ENCODE measurements at regions not wholly inside any gene's neighbourhood (a gene's known extent, or its start where the extent isn't known, plus 50 kb on each side); places are given as distances from the start of the nearest gene placed in this dataset.

GRCh38 chr15:96612917-96613316 lies 282.4 kb downstream of the NR2F2 start:
- H3K9me3 ChIP-seq, result peaks cover 0 to 5% (median 0%) of the 10 kb centered on the region in 4 donors
- TF ChIP-seq POLR2A (IDR thresholded peaks at IDR 0.05) (no peak), EP300 (IDR thresholded peaks at IDR 0.05) (no peak), CTCF (IDR thresholded peaks at IDR 0.05) (no peak)
- H3K4me1 ChIP-seq, result no peaks in the 10 kb centered on the region
- 88 to 93% methylated on average over 1 of the region's 1 CpG for WGBS, 2 donors
- H3K36me3 ChIP-seq, result no peaks in the 10 kb centered on the region
- H3K4me3 ChIP-seq, result no peak overlapping the region
- H3K27ac ChIP-seq, result no peak overlapping the region
- DNase-seq (ENCODE audit: low spot score in 2 of 2), result no peak
- H3K27me3 ChIP-seq, result no peaks in the 10 kb centered on the region

GRCh38 chr15:96619174-96619573 lies 288.7 kb downstream of the NR2F2 start:
- no peaks in the 10 kb centered on the region for H3K36me3 ChIP-seq
- DNase-seq (ENCODE audit: low spot score in 2 of 2), result no peak
- 36 to 37% methylated on average over 6 of the region's 6 CpGs for WGBS, 2 donors

GRCh38 chr15:96622714-96623113 lies 292.2 kb downstream of the NR2F2 start:
- TF ChIP-seq CTCF (IDR thresholded peaks at IDR 0.05) (no peak), EP300 (IDR thresholded peaks at IDR 0.05) (no peak)
- peaks cover 0 to 11% (median 3%) of the 10 kb centered on the region in 4 donors for H3K4me1 ChIP-seq
- 86 to 93% methylated on average over 6 of the region's 6 CpGs for WGBS, 2 donors
- H3K4me3 ChIP-seq, result no peak overlapping the region
- H3K27ac ChIP-seq, result no peak overlapping the region
- DNase-seq (ENCODE audit: low spot score in 2 of 2), result no peak
- H3K36me3 ChIP-seq, result no peaks in the 10 kb centered on the region
- H3K9me3 ChIP-seq, result no peaks in the 10 kb centered on the region
- H3K27me3 ChIP-seq, result no peaks in the 10 kb centered on the region

More at GRCh38 chr15:96619174-96619573, 288.7 kb downstream of the NR2F2 start:
- Histone ChIP-seq H3K27ac (no peak overlapping the region), H3K9me3 (peaks cover 0 to 5% (median 0%) of the 10 kb centered on the region in 4 donors), H3K4me1 (no peaks in the 10 kb centered on the region), H3K27me3 (no peaks in the 10 kb centered on the region), H3K4me3 (no peak overlapping the region)
- TF ChIP-seq EP300 (IDR thresholded peaks at IDR 0.05) (no peak), POLR2A (IDR thresholded peaks at IDR 0.05) (no peak), CTCF (IDR thresholded peaks at IDR 0.05) (no peak)

GRCh38 chr15:96625256-96625655 lies 294.8 kb downstream of the NR2F2 start:
- TF ChIP-seq POLR2A (IDR thresholded peaks at IDR 0.05) (no peak), EP300 (IDR thresholded peaks at IDR 0.05) (no peak)
- H3K27ac ChIP-seq, result no peak overlapping the region
- H3K4me3 ChIP-seq, result no peak overlapping the region
- 60 to 66% methylated on average over 4 of the region's 4 CpGs for WGBS, 2 donors
- H3K9me3 ChIP-seq, result no peaks in the 10 kb centered on the region
- no peaks in the 10 kb centered on the region for H3K36me3 ChIP-seq
- H3K4me1 ChIP-seq, result peaks cover 0 to 33% (median 8%) of the 10 kb centered on the region in 4 donors
- no peak for DNase-seq (ENCODE audit: low spot score in 2 of 2)
- no peaks in the 10 kb centered on the region for H3K27me3 ChIP-seq

- Histone ChIP-seq H3K27me3 (no peaks in the 10 kb centered on the region), H3K36me3 (no peaks in the 10 kb centered on the region), H3K4me1 (peaks cover 0 to 33% (median 9%) of the 10 kb centered on the region in 4 donors), H3K4me3 (peak overlapping the region in 3 of 4 donors; percentile 7 to 12 (median 8)), H3K27ac (peak overlapping the region; percentile 25 to 72 (median 54)), H3K9me3 (no peaks in the 10 kb centered on the region)
- TF ChIP-seq POLR2A (IDR thresholded peaks at IDR 0.05) (no peak), EP300 (IDR thresholded peaks at IDR 0.05) (no peak), CTCF (IDR thresholded peaks at IDR 0.05) (no peak)
- WGBS, 2 donors, result 22 to 28% methylated on average over 13 of the region's 13 CpGs
- peak in 1 of 2 donors; percentile 17 for DNase-seq (ENCODE audit: low spot score in 2 of 2)
Measured at GRCh38 chr15:96627031-96627568, 296.6 kb downstream of the NR2F2 start.

All from tibial nerve (tissue), 4 donors.